ENCODE measurements at regions not wholly inside any gene's neighbourhood (a gene's known extent, or its start where the extent isn't known, plus 50 kb on each side); places are given as distances from the start of the nearest gene placed in this dataset.

DNA sequence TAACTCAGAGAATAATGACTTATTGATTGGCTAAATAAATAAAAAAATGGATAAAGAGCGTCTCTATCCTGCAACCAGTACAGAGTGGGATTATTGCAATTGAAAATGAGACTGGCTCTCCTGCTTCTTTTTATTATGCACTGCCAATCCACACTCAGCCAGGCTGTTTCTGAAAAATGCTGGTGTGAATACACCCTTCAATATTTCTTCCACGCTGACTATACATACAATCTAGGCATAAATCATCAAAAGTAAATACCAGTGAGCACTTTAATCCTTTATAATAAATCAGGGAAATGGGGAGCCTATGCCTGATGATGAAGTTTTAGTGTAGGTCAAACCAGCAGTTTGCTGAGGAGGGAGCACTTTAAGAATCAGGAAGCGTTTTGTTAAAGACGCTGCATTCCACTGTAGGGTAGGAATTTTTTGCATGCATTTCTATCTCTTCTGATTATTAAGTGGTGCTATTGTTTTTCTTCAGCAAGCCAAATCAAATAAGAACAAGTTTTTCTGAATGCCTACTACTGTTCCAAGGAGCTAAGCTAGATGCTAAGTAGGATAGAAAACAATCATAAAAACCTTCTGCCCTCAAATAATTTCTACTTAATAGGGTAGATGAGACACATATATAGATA is 781.5 kb downstream of the TBL1XR1 start:
- no peaks in the 10 kb centered on the region for H3K27me3 ChIP-seq (ENCODE audit: control insufficient read depth, insufficient read depth, low read length)
- H3K4me3 ChIP-seq (ENCODE audit: low read depth, low read length) = no peak overlapping the region
- TF ChIP-seq, protein P1, sequence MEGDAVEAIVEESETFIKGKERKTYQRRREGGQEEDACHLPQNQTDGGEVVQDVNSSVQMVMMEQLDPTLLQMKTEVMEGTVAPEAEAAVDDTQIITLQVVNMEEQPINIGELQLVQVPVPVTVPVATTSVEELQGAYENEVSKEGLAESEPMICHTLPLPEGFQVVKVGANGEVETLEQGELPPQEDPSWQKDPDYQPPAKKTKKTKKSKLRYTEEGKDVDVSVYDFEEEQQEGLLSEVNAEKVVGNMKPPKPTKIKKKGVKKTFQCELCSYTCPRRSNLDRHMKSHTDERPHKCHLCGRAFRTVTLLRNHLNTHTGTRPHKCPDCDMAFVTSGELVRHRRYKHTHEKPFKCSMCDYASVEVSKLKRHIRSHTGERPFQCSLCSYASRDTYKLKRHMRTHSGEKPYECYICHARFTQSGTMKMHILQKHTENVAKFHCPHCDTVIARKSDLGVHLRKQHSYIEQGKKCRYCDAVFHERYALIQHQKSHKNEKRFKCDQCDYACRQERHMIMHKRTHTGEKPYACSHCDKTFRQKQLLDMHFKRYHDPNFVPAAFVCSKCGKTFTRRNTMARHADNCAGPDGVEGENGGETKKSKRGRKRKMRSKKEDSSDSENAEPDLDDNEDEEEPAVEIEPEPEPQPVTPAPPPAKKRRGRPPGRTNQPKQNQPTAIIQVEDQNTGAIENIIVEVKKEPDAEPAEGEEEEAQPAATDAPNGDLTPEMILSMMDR (IDR thresholded peaks at IDR 0.05; ENCODE audit: insufficient read depth, low read length, poor library complexity, severe bottlenecking) = no peak
- no peaks in the 10 kb centered on the region for H3K36me3 ChIP-seq (ENCODE audit: control insufficient read depth, insufficient read depth, low read length)
- DNase-seq (ENCODE audit: low read depth) = no peak

- Histone ChIP-seq H3K36me3 (ENCODE audit: control insufficient read depth, insufficient read depth, low read length) (no peaks in the 10 kb centered on the region), H3K27me3 (ENCODE audit: control insufficient read depth, insufficient read depth, low read length) (no peaks in the 10 kb centered on the region), H3K4me3 (ENCODE audit: low read depth, low read length) (no peak overlapping the region)
- DNase-seq (ENCODE audit: low read depth) = no peak
- TF ChIP-seq, protein P1 (IDR thresholded peaks at IDR 0.05; ENCODE audit: insufficient read depth, low read length, poor library complexity, severe bottlenecking) = no peak
Measured at GRCh38 chr3:176412771-176413170, 784.5 kb downstream of the TBL1XR1 start.

DNA sequence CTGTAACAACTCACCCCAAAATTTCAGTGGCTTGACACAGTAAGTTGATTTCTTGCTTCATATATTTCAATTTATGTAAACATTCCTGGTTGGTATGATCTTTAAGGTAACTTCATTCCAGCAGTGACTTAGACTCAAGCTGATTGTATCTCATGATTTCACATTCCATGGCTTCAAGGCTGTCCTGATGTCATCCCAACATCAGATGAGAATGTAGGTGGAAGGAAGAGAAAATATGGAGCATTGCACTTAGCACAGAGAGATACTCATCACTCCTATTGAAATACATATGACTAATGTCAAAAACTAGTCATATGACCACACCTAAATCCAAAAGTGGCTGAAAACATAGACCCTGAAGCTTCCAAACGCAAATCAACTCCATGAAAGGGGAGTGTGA is 793.8 kb downstream of the TBL1XR1 start:
- no peak for DNase-seq (ENCODE audit: low read depth)
- H3K27me3 ChIP-seq (ENCODE audit: control insufficient read depth, insufficient read depth, low read length) = no peaks in the 10 kb centered on the region

GRCh38 chr3:176401211-176401610 is 796.1 kb downstream of the TBL1XR1 start:
- TF ChIP-seq, protein P1 (IDR thresholded peaks at IDR 0.05; ENCODE audit: insufficient read depth, low read length, poor library complexity, severe bottlenecking) = no peak

More for the DNA sequence above, 793.8 kb downstream of the TBL1XR1 start:
- TF ChIP-seq, protein P1 (IDR thresholded peaks at IDR 0.05; ENCODE audit: insufficient read depth, low read length, poor library complexity, severe bottlenecking) = no peak
- Histone ChIP-seq H3K4me3 (ENCODE audit: low read depth, low read length) (no peak overlapping the region), H3K36me3 (ENCODE audit: control insufficient read depth, insufficient read depth, low read length) (no peaks in the 10 kb centered on the region)

DNA sequence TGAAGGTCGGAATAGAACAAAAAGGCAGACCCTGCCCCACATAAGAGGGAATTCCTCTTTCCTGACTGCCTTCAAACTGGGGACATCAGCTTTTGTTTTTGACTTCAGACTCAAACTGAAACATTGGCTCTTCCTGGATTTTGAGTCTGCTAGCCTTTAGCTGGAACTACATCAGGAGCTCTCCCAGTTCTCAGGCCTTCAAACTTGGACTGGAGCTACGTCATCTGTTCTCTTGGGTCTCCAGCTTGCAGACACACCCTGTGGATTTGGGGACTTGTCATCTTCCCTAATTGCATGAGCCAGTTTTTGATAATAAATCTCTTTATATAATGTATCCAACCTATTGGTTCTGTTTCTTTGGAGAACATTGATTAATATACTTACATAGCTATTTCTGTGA is 798.1 kb downstream of the TBL1XR1 start:
- no peak for DNase-seq (ENCODE audit: low read depth)
- TF ChIP-seq, protein P1 (IDR thresholded peaks at IDR 0.05; ENCODE audit: insufficient read depth, low read length, poor library complexity, severe bottlenecking) = no peak
- no peak overlapping the region for H3K4me3 ChIP-seq (ENCODE audit: low read depth, low read length)
- H3K36me3 ChIP-seq (ENCODE audit: control insufficient read depth, insufficient read depth, low read length) = no peaks in the 10 kb centered on the region
- no peaks in the 10 kb centered on the region for H3K27me3 ChIP-seq (ENCODE audit: control insufficient read depth, insufficient read depth, low read length)

More at GRCh38 chr3:176401211-176401610, 796.1 kb downstream of the TBL1XR1 start:
- no peaks in the 10 kb centered on the region for H3K36me3 ChIP-seq (ENCODE audit: control insufficient read depth, insufficient read depth, low read length)
- no peak for DNase-seq (ENCODE audit: low read depth)
- H3K4me3 ChIP-seq (ENCODE audit: low read depth, low read length) = no peak overlapping the region
- H3K27me3 ChIP-seq (ENCODE audit: control insufficient read depth, insufficient read depth, low read length) = no peaks in the 10 kb centered on the region

DNA sequence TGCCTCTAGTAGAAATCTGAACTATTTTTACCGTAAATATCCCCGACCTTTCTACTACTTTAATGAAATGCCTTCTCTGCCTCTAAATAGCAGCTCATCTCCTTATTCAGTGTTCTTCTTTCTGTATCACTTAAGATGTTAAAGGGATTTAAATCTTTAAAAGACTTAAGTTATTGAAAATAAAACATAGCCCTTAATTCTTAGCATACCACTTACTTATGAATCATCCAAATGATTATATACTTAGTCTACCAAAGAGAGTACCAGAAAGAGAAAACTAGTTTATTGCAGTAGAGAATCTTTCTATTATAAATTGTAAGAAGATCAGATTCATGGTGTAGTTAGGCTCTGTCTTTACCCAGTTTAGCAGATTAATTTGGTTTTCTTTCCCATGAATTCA is 802.0 kb downstream of the TBL1XR1 start:
- H3K36me3 ChIP-seq (ENCODE audit: control insufficient read depth, insufficient read depth, low read length) = no peaks in the 10 kb centered on the region
- H3K4me3 ChIP-seq (ENCODE audit: low read depth, low read length) = no peak overlapping the region
- no peaks in the 10 kb centered on the region for H3K27me3 ChIP-seq (ENCODE audit: control insufficient read depth, insufficient read depth, low read length)
- no peak for DNase-seq (ENCODE audit: low read depth)
- TF ChIP-seq, protein P1 (IDR thresholded peaks at IDR 0.05; ENCODE audit: insufficient read depth, low read length, poor library complexity, severe bottlenecking) = no peak

Data from kidney epithelial cell (primary cell).